Vagina (tissue), 2 donors: ENCODE measurements at regions not wholly inside any gene's neighbourhood (a gene's known extent, or its start where the extent isn't known, plus 50 kb on each side); places are given as distances from the start of the nearest gene placed in this dataset.

Experiments used
- DNase-seq, 2 donors: peaks; one replicate each; pipeline ENCODE4 v3.0.0-alpha.2; 2017; ENCODE audit errors: extremely low spot score in 2 of 2
- H3K27ac ChIP-seq: fragments of 200-600 bp; sonication (generic); one replicate; pipeline ENCODE4 v1.5.1; 2019
- H3K27me3 ChIP-seq: fragments of 200-600 bp; sonication (generic); one replicate; pipeline ENCODE4 v1.5.1; 2019
- H3K36me3 ChIP-seq, 2 donors: fragments of 200-600 bp; sonication (generic); one replicate each; pipeline ENCODE4 v1.5.1; 2017 to 2019
- H3K4me1 ChIP-seq: fragments of 200-600 bp; sonication (generic); one replicate; pipeline ENCODE4 v1.5.1; 2019
- H3K4me3 ChIP-seq, 2 donors: fragments of 200-600 bp; sonication (generic); 1 replicate in 1 of 2; 2 replicates in 1 of 2; pipeline ENCODE4 v1.5.1; 2016 to 2019
- H3K9me3 ChIP-seq: fragments of 200-600 bp; sonication (generic); one replicate; pipeline ENCODE4 v1.5.1; 2019
- CTCF ChIP-seq, 3 experiments: fragments of 450-650 bp in 2 of 3; fragments of 200-600 bp in 1 of 3; sonication (generic) in 1 of 3; IDR thresholded peaks; one replicate each; pipeline ENCODE4 v1.5.1; 2017 to 2019; ENCODE audit warnings: antibody characterized with exemption in 3 of 3, mild to moderate bottlenecking in 2 of 3, moderate library complexity in 2 of 3
- POLR2A ChIP-seq, 2 donors: fragments of 450-650 bp; IDR thresholded peaks; one replicate each; pipeline ENCODE4 v1.6.1; 2017; ENCODE audit warnings: antibody characterized with exemption in 2 of 2, mild to moderate bottlenecking in 2 of 2, moderate library complexity in 2 of 2
- POLR2AphosphoS5 ChIP-seq, 2 donors: sonication (generic); formaldehyde crosslinking; IDR thresholded peaks; one replicate each; pipeline ENCODE4 v1.9.0; 2017; ENCODE audit warnings: antibody characterized with exemption in 2 of 2, mild to moderate bottlenecking in 2 of 2, low read depth in 1 of 2; ENCODE audit not compliant: insufficient read depth in 1 of 2
- intact Hi-C: fragments of 100-400 bp; cut with DNase I; formaldehyde crosslinking; loops from one replicate; pipeline ENCODE4 v1.15.1; 2023

- H3K4me3 ChIP-seq = no peak overlapping the region
- no peaks in the 10 kb centered on the region for H3K36me3 ChIP-seq
- no peaks in the 10 kb centered on the region for H3K4me1 ChIP-seq
- no peak for TF ChIP-seq CTCF (IDR thresholded peaks at IDR 0.05)
- no peak for TF ChIP-seq POLR2A (IDR thresholded peaks at IDR 0.05)
- no peak for TF ChIP-seq POLR2AphosphoS5 (IDR thresholded peaks at IDR 0.05; ENCODE audit: insufficient read depth in 1 of 2, low read depth in 1 of 2)
- H3K27ac ChIP-seq = no peak overlapping the region
- intact Hi-C loops = no loop called here
- H3K9me3 ChIP-seq = no peaks in the 10 kb centered on the region
- H3K27me3 ChIP-seq = no peaks in the 10 kb centered on the region
- DNase-seq = no peak
Measured at GRCh38 chr18:67305466-67305865, 211.1 kb downstream of the DSEL start.

GRCh38 chr18:67302043-67302442 is 214.5 kb downstream of the DSEL start:
- no peak for TF ChIP-seq POLR2AphosphoS5 (IDR thresholded peaks at IDR 0.05; ENCODE audit: insufficient read depth in 1 of 2, low read depth in 1 of 2)
- intact Hi-C loops = no loop called here
- DNase-seq = no peak
- H3K9me3 ChIP-seq = no peaks in the 10 kb centered on the region
- H3K27ac ChIP-seq = no peak overlapping the region
- H3K27me3 ChIP-seq = no peaks in the 10 kb centered on the region
- H3K4me3 ChIP-seq = no peak overlapping the region
- H3K4me1 ChIP-seq = no peaks in the 10 kb centered on the region
- H3K36me3 ChIP-seq = no peaks in the 10 kb centered on the region

- DNase-seq = no peak
- no peak overlapping the region for H3K27ac ChIP-seq
- H3K4me1 ChIP-seq = no peaks in the 10 kb centered on the region
- H3K4me3 ChIP-seq = no peak overlapping the region
- H3K27me3 ChIP-seq = no peaks in the 10 kb centered on the region
- TF ChIP-seq POLR2A (IDR thresholded peaks at IDR 0.05) (no peak), POLR2AphosphoS5 (IDR thresholded peaks at IDR 0.05; ENCODE audit: insufficient read depth in 1 of 2, low read depth in 1 of 2) (no peak), CTCF (IDR thresholded peaks at IDR 0.05) (no peak)
- intact Hi-C loops = no loop called here
- no peaks in the 10 kb centered on the region for H3K36me3 ChIP-seq
- H3K9me3 ChIP-seq = no peaks in the 10 kb centered on the region
Measured at GRCh38 chr18:67301592-67301991, 214.9 kb downstream of the DSEL start.

- Histone ChIP-seq H3K4me1 (no peaks in the 10 kb centered on the region), H3K27ac (no peak overlapping the region), H3K27me3 (no peaks in the 10 kb centered on the region), H3K36me3 (no peaks in the 10 kb centered on the region), H3K4me3 (no peak overlapping the region), H3K9me3 (no peaks in the 10 kb centered on the region)
- intact Hi-C loops = no loop called here
- TF ChIP-seq POLR2A (IDR thresholded peaks at IDR 0.05) (no peak), POLR2AphosphoS5 (IDR thresholded peaks at IDR 0.05; ENCODE audit: insufficient read depth in 1 of 2, low read depth in 1 of 2) (no peak), CTCF (IDR thresholded peaks at IDR 0.05) (no peak)
- no peak for DNase-seq
Measured at GRCh38 chr18:67300498-67300897, 216.0 kb downstream of the DSEL start.

- Histone ChIP-seq H3K4me1 (no peaks in the 10 kb centered on the region), H3K9me3 (no peaks in the 10 kb centered on the region), H3K36me3 (no peaks in the 10 kb centered on the region), H3K4me3 (no peak overlapping the region), H3K27ac (no peak overlapping the region), H3K27me3 (no peaks in the 10 kb centered on the region)
- TF ChIP-seq POLR2A (IDR thresholded peaks at IDR 0.05) (no peak), POLR2AphosphoS5 (IDR thresholded peaks at IDR 0.05; ENCODE audit: insufficient read depth in 1 of 2, low read depth in 1 of 2) (no peak), CTCF (IDR thresholded peaks at IDR 0.05) (no peak)
- DNase-seq = no peak
- intact Hi-C loops = no loop called here
Measured at GRCh38 chr18:67292814-67293213, 223.7 kb downstream of the DSEL start.

GRCh38 chr18:67290421-67290820 is 226.1 kb downstream of the DSEL start:
- intact Hi-C loops = no loop called here
- Histone ChIP-seq H3K27me3 (no peaks in the 10 kb centered on the region), H3K36me3 (no peaks in the 10 kb centered on the region), H3K4me1 (no peaks in the 10 kb centered on the region), H3K27ac (no peak overlapping the region), H3K4me3 (no peak overlapping the region), H3K9me3 (no peaks in the 10 kb centered on the region)
- TF ChIP-seq CTCF (IDR thresholded peaks at IDR 0.05) = no peak
- TF ChIP-seq POLR2AphosphoS5 (IDR thresholded peaks at IDR 0.05; ENCODE audit: insufficient read depth in 1 of 2, low read depth in 1 of 2) = no peak
- no peak for TF ChIP-seq POLR2A (IDR thresholded peaks at IDR 0.05)
- DNase-seq = no peak
